ENCODE measurements at regions not wholly inside any gene's neighbourhood (a gene's known extent, or its start where the extent isn't known, plus 50 kb on each side); places are given as distances from the start of the nearest gene placed in this dataset.
A peak's percentile ranks its signal among the peaks of the same experiment; 100 is the strongest.

DNA sequence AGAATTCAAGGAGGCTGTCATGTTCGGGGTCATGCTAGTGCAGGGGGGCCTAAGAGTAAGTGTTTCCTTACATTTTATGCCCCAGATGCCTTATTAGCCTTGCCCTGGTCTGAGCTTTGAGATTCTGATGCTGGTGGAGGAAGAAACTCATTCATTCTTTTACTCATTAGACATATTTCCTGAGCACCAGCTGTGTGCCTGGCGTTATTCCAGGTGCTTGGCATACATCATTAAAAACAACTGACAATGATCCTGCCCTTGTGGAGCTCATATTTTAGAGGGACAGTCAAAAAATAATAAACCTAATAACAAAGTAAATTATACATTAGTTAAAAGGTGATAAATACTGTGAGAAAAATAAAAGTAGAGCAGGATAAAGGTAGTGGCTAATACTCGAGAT lies 138.9 kb upstream of the SGCD start:
- Histone ChIP-seq H4K5ac (ENCODE audit: low read depth, low read length) (no peak overlapping the region), H3K9ac (ENCODE audit: low read depth, low read length) (no peak overlapping the region), H2BK15ac (ENCODE audit: low read depth, low read length) (peak overlapping the region; percentile 73; the same call in 2 of the 3 replicates), H2BK20ac (ENCODE audit: low read depth, low read length) (peak overlapping the region; percentile 85; the same call in 1 of the 2 replicates), H3K4ac (ENCODE audit: low read depth, low read length) (peak overlapping the region; percentile 65), H3K18ac (ENCODE audit: low read depth, low read length) (no peak overlapping the region; the same call in 1 of the 2 replicates), H2AK5ac (ENCODE audit: low read depth, low read length) (0 out of 2 replicates have a peak overlapping the region, but pooled peaks have one; percentile 54), H2BK5ac (ENCODE audit: low read depth, low read length, poor library complexity, severe bottlenecking) (peak overlapping the region; percentile 55), H2BK120ac (ENCODE audit: low read depth, low read length) (peak overlapping the region; percentile 77), H3K4me1 (ENCODE audit: control insufficient read depth, insufficient read depth, low read length) (peaks cover 7% of the 10 kb centered on the region; the same call in 1 of the 2 replicates), H3K9me3 (ENCODE audit: control insufficient read depth, insufficient read depth, low read length) (no peaks in the 10 kb centered on the region), H3K4me3 (ENCODE audit: insufficient read depth, low read depth, low read length) (no peak overlapping the region), H4K20me1 (ENCODE audit: insufficient read depth, low read length) (no peaks in the 10 kb centered on the region), H3K27ac (ENCODE audit: insufficient read depth, low read length) (no peak overlapping the region), H3K14ac (replicated peaks; ENCODE audit: low read depth, low read length) (peak overlapping the region; percentile 74; the same call in 1 of the 2 replicates), H3K27me3 (ENCODE audit: control insufficient read depth, insufficient read depth, low read length) (no peaks in the 10 kb centered on the region), H3K36me3 (ENCODE audit: control insufficient read depth, insufficient read depth, low read length) (no peaks in the 10 kb centered on the region), H4K8ac (ENCODE audit: low read depth in 2 of 2, low read length in 2 of 2) (peak overlapping the region in 1 of 2 experiments; percentile 52; a peak in 2 of 4 replicates), H3K9me1 (ENCODE audit: insufficient read depth, low read length) (peaks cover 3% of the 10 kb centered on the region; the same call in 1 of the 2 replicates), H3K56ac (ENCODE audit: extremely low read depth, insufficient read depth, low read length) (no peak overlapping the region), H2AK9ac (replicated peaks; ENCODE audit: low read depth, low read length, poor library complexity) (no peak overlapping the region), H3K79me1 (ENCODE audit: low read depth in 1 of 2, low read length in 2 of 2) (no peaks in the 10 kb centered on the region), H2AFZ (replicated peaks; ENCODE audit: low read length, poor library complexity) (no peak overlapping the region), H3K23ac (ENCODE audit: low read depth, low read length) (no peak overlapping the region), H4K91ac (ENCODE audit: insufficient read depth, low read depth, low read length) (0 out of 2 replicates have a peak overlapping the region, but pooled peaks have one; percentile 45), H3K4me2 (ENCODE audit: low read depth, low read length) (no peak overlapping the region)
- ChIA-PET POLR2A (ENCODE audit: unreplicated experiment) (no interaction called here), CTCF (interaction anchor here (0.6 to 1.1 kb wide), 2 partner anchors 15 to 24 kb away, joined by 4 to 6 read pairs; no protein-coding TSS in a partner anchor)
- ATAC-seq (ENCODE audit: low read depth), result no peak
- intact Hi-C loops (cut with micrococcal nuclease), result loop anchor here (5.0 kb wide), 1 partner anchor 194 kb away; no protein-coding TSS in a partner anchor
- no peak for TF ChIP-seq RCOR1 (IDR thresholded peaks at IDR 0.05; ENCODE audit: insufficient replicate concordance, low read length)
- TF ChIP-seq MXI1 (IDR thresholded peaks at IDR 0.05; ENCODE audit: borderline replicate concordance, low read depth, low read length), result no peak
- TF ChIP-seq MAZ (IDR thresholded peaks at IDR 0.05; ENCODE audit: borderline replicate concordance, low read depth, low read length), result no peak
- TF ChIP-seq, protein P1, sequence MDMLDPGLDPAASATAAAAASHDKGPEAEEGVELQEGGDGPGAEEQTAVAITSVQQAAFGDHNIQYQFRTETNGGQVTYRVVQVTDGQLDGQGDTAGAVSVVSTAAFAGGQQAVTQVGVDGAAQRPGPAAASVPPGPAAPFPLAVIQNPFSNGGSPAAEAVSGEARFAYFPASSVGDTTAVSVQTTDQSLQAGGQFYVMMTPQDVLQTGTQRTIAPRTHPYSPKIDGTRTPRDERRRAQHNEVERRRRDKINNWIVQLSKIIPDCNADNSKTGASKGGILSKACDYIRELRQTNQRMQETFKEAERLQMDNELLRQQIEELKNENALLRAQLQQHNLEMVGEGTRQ (IDR thresholded peaks at IDR 0.05; ENCODE audit: low read depth, low read length), result no peak
- no peak for TF ChIP-seq NFE2L2 (IDR thresholded peaks at IDR 0.05; ENCODE audit: low read depth, low read length)
- TF ChIP-seq SMC3 (IDR thresholded peaks at IDR 0.05; ENCODE audit: low read depth, low read length), result no peak
- TF ChIP-seq MAFK (IDR thresholded peaks at IDR 0.05; ENCODE audit: low read depth, low read length), result no peak
- no peak for TF ChIP-seq CEBPB (IDR thresholded peaks at IDR 0.05; ENCODE audit: low read depth, low read length)
- TF ChIP-seq, protein P2, sequence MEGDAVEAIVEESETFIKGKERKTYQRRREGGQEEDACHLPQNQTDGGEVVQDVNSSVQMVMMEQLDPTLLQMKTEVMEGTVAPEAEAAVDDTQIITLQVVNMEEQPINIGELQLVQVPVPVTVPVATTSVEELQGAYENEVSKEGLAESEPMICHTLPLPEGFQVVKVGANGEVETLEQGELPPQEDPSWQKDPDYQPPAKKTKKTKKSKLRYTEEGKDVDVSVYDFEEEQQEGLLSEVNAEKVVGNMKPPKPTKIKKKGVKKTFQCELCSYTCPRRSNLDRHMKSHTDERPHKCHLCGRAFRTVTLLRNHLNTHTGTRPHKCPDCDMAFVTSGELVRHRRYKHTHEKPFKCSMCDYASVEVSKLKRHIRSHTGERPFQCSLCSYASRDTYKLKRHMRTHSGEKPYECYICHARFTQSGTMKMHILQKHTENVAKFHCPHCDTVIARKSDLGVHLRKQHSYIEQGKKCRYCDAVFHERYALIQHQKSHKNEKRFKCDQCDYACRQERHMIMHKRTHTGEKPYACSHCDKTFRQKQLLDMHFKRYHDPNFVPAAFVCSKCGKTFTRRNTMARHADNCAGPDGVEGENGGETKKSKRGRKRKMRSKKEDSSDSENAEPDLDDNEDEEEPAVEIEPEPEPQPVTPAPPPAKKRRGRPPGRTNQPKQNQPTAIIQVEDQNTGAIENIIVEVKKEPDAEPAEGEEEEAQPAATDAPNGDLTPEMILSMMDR (conservative IDR thresholded peaks at IDR 0.05; ENCODE audit: low read depth, low read length), result no peak
- TF ChIP-seq FOS (IDR thresholded peaks at IDR 0.05; ENCODE audit: low read depth, low read length), result no peak
- TF ChIP-seq, protein P3, sequence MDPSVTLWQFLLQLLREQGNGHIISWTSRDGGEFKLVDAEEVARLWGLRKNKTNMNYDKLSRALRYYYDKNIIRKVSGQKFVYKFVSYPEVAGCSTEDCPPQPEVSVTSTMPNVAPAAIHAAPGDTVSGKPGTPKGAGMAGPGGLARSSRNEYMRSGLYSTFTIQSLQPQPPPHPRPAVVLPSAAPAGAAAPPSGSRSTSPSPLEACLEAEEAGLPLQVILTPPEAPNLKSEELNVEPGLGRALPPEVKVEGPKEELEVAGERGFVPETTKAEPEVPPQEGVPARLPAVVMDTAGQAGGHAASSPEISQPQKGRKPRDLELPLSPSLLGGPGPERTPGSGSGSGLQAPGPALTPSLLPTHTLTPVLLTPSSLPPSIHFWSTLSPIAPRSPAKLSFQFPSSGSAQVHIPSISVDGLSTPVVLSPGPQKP (IDR thresholded peaks at IDR 0.05; ENCODE audit: borderline replicate concordance, low read depth, low read length), result no peak
- no peak for TF ChIP-seq RFX5 (IDR thresholded peaks at IDR 0.05; ENCODE audit: low read depth, low read length)
- no peak for TF ChIP-seq BHLHE40 (IDR thresholded peaks at IDR 0.05; ENCODE audit: low read depth, low read length)
- TF ChIP-seq RAD21 (IDR thresholded peaks at IDR 0.05; ENCODE audit: low read length), result no peak
- no peak for TF ChIP-seq POLR2A (IDR thresholded peaks at IDR 0.05; ENCODE audit: low read depth, low read length)
- TF ChIP-seq CHD1 (IDR thresholded peaks at IDR 0.05; ENCODE audit: low read depth, low read length), result no peak
- WGBS, 2 experiments (ENCODE audit: extremely low coverage in 2 of 2, insufficient read length in 1 of 2), result no CpG with 5 or more reads among the region's 3 CpGs
- no TSS peak for BruUV-seq (replicated peaks)
- dilution Hi-C loops (cut with HindIII; ENCODE audit: low sequenced_read_pairs, unreplicated experiment), result no loop called here
- DNase-seq, result peak; percentile 10
- in situ Hi-C loops (cut with MboI; ENCODE audit: low sequenced_read_pairs), result no loop called here
